ENCODE measurements at regions not wholly inside any gene's neighbourhood (a gene's known extent, or its start where the extent isn't known, plus 50 kb on each side); places are given as distances from the start of the nearest gene placed in this dataset.

- H3K4me3 ChIP-seq (ENCODE audit: low read depth, low read length): no peak overlapping the region
- in situ Hi-C loops (cut with HindIII; ENCODE audit: low sequenced_read_pairs): no loop called here
- DNase-seq (ENCODE audit: low read depth, low spot score): no peak
- no peak for TF ChIP-seq CTCF (IDR thresholded peaks at IDR 0.05; ENCODE audit: low read depth, low read length)
Observed at GRCh38 chr1:109834951-109835350, 71.2 kb upstream of the EPS8L3 start.

DNA sequence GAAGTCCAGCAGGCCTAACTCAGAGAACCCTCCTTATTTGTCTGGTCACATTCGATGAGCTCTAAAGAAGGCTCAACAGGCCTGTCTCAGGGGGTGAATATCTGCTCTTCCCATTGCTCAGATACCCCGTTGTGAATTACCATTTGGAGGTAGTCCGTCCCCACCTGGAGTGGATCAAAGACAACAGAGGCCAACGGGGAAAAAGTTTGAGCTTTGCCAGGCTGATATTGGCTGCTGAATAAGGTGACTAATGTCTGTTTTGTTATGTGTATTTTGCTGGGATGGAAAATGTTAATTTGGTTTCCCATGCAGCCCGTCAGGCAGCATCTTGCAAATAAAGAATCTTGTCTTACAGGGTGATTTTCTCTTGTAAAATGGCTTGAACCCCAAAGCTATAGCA lies 69.2 kb upstream of the EPS8L3 start:
- DNase-seq (ENCODE audit: low read depth, low spot score): no peak
- no peak for TF ChIP-seq CTCF (IDR thresholded peaks at IDR 0.05; ENCODE audit: low read depth, low read length)
- H3K4me3 ChIP-seq (ENCODE audit: low read depth, low read length): no peak overlapping the region
- in situ Hi-C loops (cut with HindIII; ENCODE audit: low sequenced_read_pairs): no loop called here

- no peak for TF ChIP-seq CTCF (IDR thresholded peaks at IDR 0.05; ENCODE audit: low read depth, low read length)
Observed at GRCh38 chr1:109828756-109829505, 65.2 kb upstream of the EPS8L3 start.

GRCh38 chr1:109827986-109828385 lies 64.3 kb upstream of the EPS8L3 start:
- H3K4me3 ChIP-seq (ENCODE audit: low read depth, low read length): no peak overlapping the region
- TF ChIP-seq CTCF (IDR thresholded peaks at IDR 0.05; ENCODE audit: low read depth, low read length): no peak
- no peak for DNase-seq (ENCODE audit: low read depth, low spot score)
- in situ Hi-C loops (cut with HindIII; ENCODE audit: low sequenced_read_pairs): no loop called here

More at GRCh38 chr1:109828756-109829505, 65.2 kb upstream of the EPS8L3 start:
- H3K4me3 ChIP-seq (ENCODE audit: low read depth, low read length): no peak overlapping the region
- no peak for DNase-seq (ENCODE audit: low read depth, low spot score)
- in situ Hi-C loops (cut with HindIII; ENCODE audit: low sequenced_read_pairs): no loop called here

- in situ Hi-C loops (cut with HindIII; ENCODE audit: low sequenced_read_pairs): no loop called here
- no peak for DNase-seq (ENCODE audit: low read depth, low spot score)
Observed at GRCh38 chr1:109827466-109827865, 63.7 kb upstream of the EPS8L3 start.

DNA sequence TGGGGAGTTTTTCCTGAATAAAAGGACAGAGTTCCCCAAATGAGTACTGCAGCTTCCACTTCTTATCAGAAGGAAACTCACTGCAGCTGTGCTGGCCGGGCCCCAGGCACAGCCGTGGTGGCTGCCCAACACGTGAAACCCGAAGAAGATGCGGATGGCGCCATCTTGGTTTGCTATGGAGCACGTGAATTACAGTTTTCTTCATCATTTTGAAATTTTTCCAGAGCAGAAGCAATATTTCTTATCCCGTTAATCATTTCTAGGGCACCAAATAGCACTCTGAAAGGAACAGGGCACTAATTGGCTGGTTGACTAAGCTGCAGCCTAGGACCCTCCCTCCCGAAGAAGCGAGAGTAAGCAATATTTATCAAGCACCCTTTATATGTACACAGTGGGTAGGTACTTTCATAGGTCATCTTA lies 63.2 kb upstream of the EPS8L3 start:
- in situ Hi-C loops (cut with HindIII; ENCODE audit: low sequenced_read_pairs): no loop called here
- H3K4me3 ChIP-seq (ENCODE audit: low read depth, low read length): no peak overlapping the region
- no peak for DNase-seq (ENCODE audit: low read depth, low spot score)
- TF ChIP-seq CTCF (IDR thresholded peaks at IDR 0.05; ENCODE audit: low read depth, low read length): no peak

More at GRCh38 chr1:109827466-109827865, 63.7 kb upstream of the EPS8L3 start:
- H3K4me3 ChIP-seq (ENCODE audit: low read depth, low read length): no peak overlapping the region
- TF ChIP-seq CTCF (IDR thresholded peaks at IDR 0.05; ENCODE audit: low read depth, low read length): no peak
